ENCODE measurements at regions not wholly inside any gene's neighbourhood (a gene's known extent, or its start where the extent isn't known, plus 50 kb on each side); places are given as distances from the start of the nearest gene placed in this dataset.
"Not testable (repeated sequence)": the region's sequence is repeated elsewhere in the genome, so short reads cannot be mapped to it uniquely, and the experiment has no call there.

DNA sequence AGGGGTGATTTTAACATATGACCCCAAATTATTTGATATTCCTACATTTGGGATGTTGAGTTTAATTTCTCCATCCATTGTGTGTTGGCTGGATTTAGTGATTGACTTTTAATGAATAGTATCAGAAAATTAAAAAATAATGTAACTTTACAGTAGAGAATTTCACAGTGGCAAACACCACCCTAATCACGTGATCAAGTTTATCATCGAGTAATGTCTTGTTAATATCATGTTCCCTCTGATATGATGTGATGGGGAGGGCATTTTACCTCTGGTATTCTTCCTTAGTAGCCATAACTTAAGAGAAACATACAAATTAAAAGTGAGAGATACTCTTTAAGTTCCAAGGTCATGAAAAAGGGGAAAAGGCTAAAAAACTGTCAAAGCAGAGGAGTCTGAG lies 602.0 kb upstream of the CELF4 start:
- Histone ChIP-seq H3K9me3 (ENCODE audit: control insufficient read depth in 2 of 3, insufficient read depth in 1 of 3, low read length in 3 of 3) (no peaks in the 10 kb centered on the region), H3K4me1 (ENCODE audit: control insufficient read depth in 2 of 3, insufficient read depth in 2 of 3, low read depth in 1 of 3, low read length in 3 of 3) (no peaks in the 10 kb centered on the region), H3K36me3 (ENCODE audit: control insufficient read depth in 2 of 3, insufficient read depth in 3 of 3, low read length in 3 of 3) (no peaks in the 10 kb centered on the region), H3K27me3 (ENCODE audit: control insufficient read depth, insufficient read depth, low read length) (no peaks in the 10 kb centered on the region), H3K9ac (ENCODE audit: low read length in 3 of 3) (no peak overlapping the region), H3K27ac (ENCODE audit: low read depth in 2 of 2, low read length in 2 of 2) (no peak overlapping the region), H3K4me3 (ENCODE audit: low read length in 3 of 3) (no peak overlapping the region)
- FAIRE-seq (no peak), DNase-seq (no peak)
- TF ChIP-seq, protein P1, sequence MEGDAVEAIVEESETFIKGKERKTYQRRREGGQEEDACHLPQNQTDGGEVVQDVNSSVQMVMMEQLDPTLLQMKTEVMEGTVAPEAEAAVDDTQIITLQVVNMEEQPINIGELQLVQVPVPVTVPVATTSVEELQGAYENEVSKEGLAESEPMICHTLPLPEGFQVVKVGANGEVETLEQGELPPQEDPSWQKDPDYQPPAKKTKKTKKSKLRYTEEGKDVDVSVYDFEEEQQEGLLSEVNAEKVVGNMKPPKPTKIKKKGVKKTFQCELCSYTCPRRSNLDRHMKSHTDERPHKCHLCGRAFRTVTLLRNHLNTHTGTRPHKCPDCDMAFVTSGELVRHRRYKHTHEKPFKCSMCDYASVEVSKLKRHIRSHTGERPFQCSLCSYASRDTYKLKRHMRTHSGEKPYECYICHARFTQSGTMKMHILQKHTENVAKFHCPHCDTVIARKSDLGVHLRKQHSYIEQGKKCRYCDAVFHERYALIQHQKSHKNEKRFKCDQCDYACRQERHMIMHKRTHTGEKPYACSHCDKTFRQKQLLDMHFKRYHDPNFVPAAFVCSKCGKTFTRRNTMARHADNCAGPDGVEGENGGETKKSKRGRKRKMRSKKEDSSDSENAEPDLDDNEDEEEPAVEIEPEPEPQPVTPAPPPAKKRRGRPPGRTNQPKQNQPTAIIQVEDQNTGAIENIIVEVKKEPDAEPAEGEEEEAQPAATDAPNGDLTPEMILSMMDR (IDR thresholded peaks at IDR 0.05; ENCODE audit: borderline replicate concordance, extremely low read depth, insufficient read depth) = no peak
- intact Hi-C loops (cut with DNase I) = no loop called here

DNA sequence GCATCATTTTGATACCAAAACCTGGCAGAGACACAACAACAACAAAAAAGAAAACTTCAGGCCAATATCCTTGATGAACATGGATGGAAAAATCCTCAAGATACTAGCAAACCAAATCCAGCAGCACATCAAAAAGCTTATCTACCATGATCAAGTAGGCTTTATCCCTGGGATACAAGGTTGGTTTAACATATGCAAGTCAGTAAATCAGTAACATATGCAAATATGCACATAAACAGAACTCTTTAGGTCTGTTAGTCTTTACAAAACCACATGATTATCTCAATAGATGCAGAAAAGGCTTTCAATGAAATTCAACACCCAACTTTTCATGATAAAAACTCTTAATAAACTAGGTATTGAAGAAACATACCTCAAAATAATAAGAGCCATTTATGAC lies 587.5 kb upstream of the CELF4 start:
- intact Hi-C loops (cut with DNase I); H3K27ac ChIP-seq (ENCODE audit: low read depth in 2 of 2, low read length in 2 of 2); H3K4me1 ChIP-seq (ENCODE audit: control insufficient read depth in 2 of 3, insufficient read depth in 2 of 3, low read depth in 1 of 3, low read length in 3 of 3); H3K36me3 ChIP-seq (ENCODE audit: control insufficient read depth in 2 of 3, insufficient read depth in 3 of 3, low read length in 3 of 3); FAIRE-seq; DNase-seq; H3K27me3 ChIP-seq (ENCODE audit: control insufficient read depth, insufficient read depth, low read length); H3K9me3 ChIP-seq (ENCODE audit: control insufficient read depth in 2 of 3, insufficient read depth in 1 of 3, low read length in 3 of 3); H3K4me3 ChIP-seq (ENCODE audit: low read length in 3 of 3); H3K9ac ChIP-seq (ENCODE audit: low read length in 3 of 3): not testable (repeated sequence)

DNA sequence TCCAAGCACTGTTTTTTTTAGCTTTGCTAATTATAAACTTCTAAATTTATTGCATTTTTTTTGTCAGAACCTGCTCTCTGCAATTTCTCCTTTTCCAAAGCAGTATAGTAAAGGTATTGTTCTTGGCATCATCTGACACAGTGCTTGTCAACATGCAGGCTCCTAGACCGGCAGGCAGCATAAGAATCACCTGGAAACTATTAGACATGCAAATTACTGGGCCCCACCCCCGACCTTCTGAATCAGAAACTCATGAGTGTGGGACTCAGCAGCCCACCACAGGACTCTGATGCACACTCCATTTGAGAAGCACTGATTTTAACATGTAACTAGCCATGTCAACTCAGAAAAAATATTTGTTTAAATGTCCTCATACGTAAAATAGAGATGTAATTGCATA lies 551.1 kb upstream of the CELF4 start:
- intact Hi-C loops (cut with DNase I) = no loop called here
- no peaks in the 10 kb centered on the region for H3K9me3 ChIP-seq (ENCODE audit: control insufficient read depth in 2 of 3, insufficient read depth in 1 of 3, low read length in 3 of 3)
- H3K4me1 ChIP-seq (ENCODE audit: control insufficient read depth in 2 of 3, insufficient read depth in 2 of 3, low read depth in 1 of 3, low read length in 3 of 3) = no peaks in the 10 kb centered on the region
- H3K4me3 ChIP-seq (ENCODE audit: low read length in 3 of 3) = no peak overlapping the region
- no peaks in the 10 kb centered on the region for H3K27me3 ChIP-seq (ENCODE audit: control insufficient read depth, insufficient read depth, low read length)
- H3K9ac ChIP-seq (ENCODE audit: low read length in 3 of 3) = no peak overlapping the region
- TF ChIP-seq, protein P1 (IDR thresholded peaks at IDR 0.05; ENCODE audit: borderline replicate concordance, extremely low read depth, insufficient read depth) = no peak
- DNase-seq (no peak), FAIRE-seq (no peak)
- no peak overlapping the region for H3K27ac ChIP-seq (ENCODE audit: low read depth in 2 of 2, low read length in 2 of 2)
- no peaks in the 10 kb centered on the region for H3K36me3 ChIP-seq (ENCODE audit: control insufficient read depth in 2 of 3, insufficient read depth in 3 of 3, low read length in 3 of 3)

DNA sequence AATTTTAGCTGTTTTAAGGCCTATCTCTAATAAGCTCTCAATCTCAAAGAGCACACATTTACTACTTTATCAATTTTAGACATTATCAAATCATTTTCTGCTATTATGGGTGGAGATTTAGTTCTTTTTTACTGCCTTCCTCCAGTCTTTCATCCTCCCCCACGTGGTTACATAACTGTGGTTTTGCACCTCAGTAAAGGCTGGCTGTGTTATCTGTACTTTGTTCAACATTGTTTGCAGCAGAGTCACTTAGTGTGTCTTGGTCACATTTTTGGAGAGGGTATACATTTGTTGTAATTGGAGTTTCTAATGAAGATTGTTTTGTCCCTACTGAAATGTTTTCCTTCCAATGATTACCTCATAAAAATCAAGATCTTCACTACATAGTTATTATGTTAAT lies 549.6 kb upstream of the CELF4 start:
- no peak for DNase-seq
- H3K27me3 ChIP-seq (ENCODE audit: control insufficient read depth, insufficient read depth, low read length) = no peaks in the 10 kb centered on the region
- FAIRE-seq = no peak
- no peak overlapping the region for H3K9ac ChIP-seq (ENCODE audit: low read length in 3 of 3)
- TF ChIP-seq, protein P1 (IDR thresholded peaks at IDR 0.05; ENCODE audit: borderline replicate concordance, extremely low read depth, insufficient read depth) = no peak
- intact Hi-C loops (cut with DNase I) = no loop called here
- H3K4me1 ChIP-seq (ENCODE audit: control insufficient read depth in 2 of 3, insufficient read depth in 2 of 3, low read depth in 1 of 3, low read length in 3 of 3) = no peaks in the 10 kb centered on the region
- H3K4me3 ChIP-seq (ENCODE audit: low read length in 3 of 3) = no peak overlapping the region
- H3K27ac ChIP-seq (ENCODE audit: low read depth in 2 of 2, low read length in 2 of 2) = no peak overlapping the region
- no peaks in the 10 kb centered on the region for H3K36me3 ChIP-seq (ENCODE audit: control insufficient read depth in 2 of 3, insufficient read depth in 3 of 3, low read length in 3 of 3)
- no peaks in the 10 kb centered on the region for H3K9me3 ChIP-seq (ENCODE audit: control insufficient read depth in 2 of 3, insufficient read depth in 1 of 3, low read length in 3 of 3)
